Activated CD4-positive, alpha-beta T cell treated with anti-CD3 and anti-CD28 coated beads for 36 hours (primary cell): ENCODE measurements at regions not wholly inside any gene's neighbourhood (a gene's known extent, or its start where the extent isn't known, plus 50 kb on each side); places are given as distances from the start of the nearest gene placed in this dataset.

Experiments used
- ATAC-seq: fragments of 200-7000 bp; cut with Tn5 transposase; one replicate; pipeline ENCODE4 v1.10.0; 2021; ENCODE audit warnings: mild to moderate bottlenecking, moderate library complexity
- CTCF ChIA-PET: fragments of 350-600 bp; sonication (Branson Sonifier 250); formaldehyde crosslinking; loops from one replicate; lab custom pipeline; 2021; ENCODE audit warnings: antibody characterized with exemption; lab: Charles Lee
- POLR2A ChIA-PET: fragments of 350-600 bp; sonication (Branson Sonifier 250); formaldehyde crosslinking; loops from one replicate; lab custom pipeline; 2021; ENCODE audit warnings: antibody characterized with exemption, inconsistent platforms; lab: Charles Lee
- DNase-seq: peaks from one replicate; pipeline ENCODE4 v3.0.0-alpha.2; 2020
- H3K27ac Mint-ChIP-seq: one replicate; pipeline ENCODE4 v1.8.0; 2021; ENCODE audit warnings: mixed read lengths
- H3K27me3 Mint-ChIP-seq: one replicate; pipeline ENCODE4 v1.8.0; 2021; ENCODE audit warnings: mixed read lengths
- H3K36me3 Mint-ChIP-seq: one replicate; pipeline ENCODE4 v1.8.0; 2021; ENCODE audit warnings: low read depth, mixed read lengths
- H3K4me1 Mint-ChIP-seq: one replicate; pipeline ENCODE4 v1.8.0; 2021; ENCODE audit warnings: mixed read lengths
- H3K4me3 Mint-ChIP-seq: one replicate; pipeline ENCODE4 v1.8.0; 2021; ENCODE audit warnings: mild to moderate bottlenecking, moderate library complexity, mixed read lengths
- H3K9me3 Mint-ChIP-seq: one replicate; pipeline ENCODE4 v1.8.0; 2021; ENCODE audit warnings: low read depth, mixed read lengths
- intact Hi-C, 2 experiments: fragments of 100-400 bp; cut with DNase I in 1 of 2; cut with micrococcal nuclease in 1 of 2; formaldehyde crosslinking; loops; one replicate each; pipeline versions ENCODE4 v1.14.2 to v1.15.1; 2022 to 2024; cut with DNase I, micrococcal nuclease

DNA sequence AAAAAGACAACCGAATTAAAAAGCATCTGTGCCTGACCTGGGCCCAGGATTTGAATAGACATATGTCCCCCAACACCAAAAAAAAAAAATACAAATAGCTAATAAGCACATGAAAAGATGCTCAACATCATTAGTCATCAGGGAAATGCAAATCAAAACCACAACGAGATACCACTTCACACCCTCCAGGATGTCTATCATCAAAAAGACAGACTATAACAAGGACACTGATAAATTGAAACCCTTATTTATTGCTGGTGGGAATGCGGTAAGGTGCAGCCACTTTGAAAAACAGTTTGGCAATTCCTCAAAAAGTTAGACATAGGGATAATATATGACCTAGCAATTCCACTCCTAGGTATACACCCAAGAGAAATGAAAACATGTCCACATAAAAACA lies 72.3 kb upstream of the CAMK1G start:
- no peaks in the 10 kb centered on the region for H3K9me3 Mint-ChIP-seq
- no peak for ATAC-seq
- H3K4me1 Mint-ChIP-seq: no peaks in the 10 kb centered on the region
- intact Hi-C loops: no loop called here
- no peak overlapping the region for H3K4me3 Mint-ChIP-seq
- ChIA-PET CTCF (no interaction called here), POLR2A (no interaction called here)
- no peak overlapping the region for H3K27ac Mint-ChIP-seq
- no peaks in the 10 kb centered on the region for H3K36me3 Mint-ChIP-seq
- no peak for DNase-seq
- H3K27me3 Mint-ChIP-seq: peaks cover 7% of the 10 kb centered on the region

DNA sequence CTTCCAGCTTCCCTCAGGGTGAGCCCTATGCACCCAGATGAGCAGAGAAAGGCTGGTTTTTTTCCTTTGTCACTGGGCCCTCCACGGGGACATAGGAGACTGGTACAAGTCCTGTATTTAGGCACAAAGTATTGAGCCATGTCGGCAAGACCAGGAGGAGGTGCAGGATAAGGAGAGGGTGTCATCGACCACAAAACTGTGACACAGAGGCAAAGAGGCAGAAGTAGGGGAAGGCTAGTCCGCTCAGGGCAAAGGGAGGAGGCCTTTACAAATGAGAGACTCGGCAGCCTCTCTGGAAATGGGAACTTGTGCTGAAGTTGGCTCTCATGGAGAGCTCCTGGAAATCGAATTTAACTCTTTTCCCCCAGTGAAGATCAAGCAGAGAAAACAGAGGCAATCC lies 70.7 kb upstream of the CAMK1G start:
- H3K27me3 Mint-ChIP-seq: peaks cover 8% of the 10 kb centered on the region
- DNase-seq: no peak
- no peaks in the 10 kb centered on the region for H3K9me3 Mint-ChIP-seq
- H3K4me1 Mint-ChIP-seq: no peaks in the 10 kb centered on the region
- ChIA-PET CTCF (interaction anchor here (0.7 to 1.9 kb wide), 6 partner anchors 18 to 260 kb away, joined by 3 to 7 read pairs (median 4); no protein-coding TSS in a partner anchor), POLR2A (no interaction called here)
- H3K36me3 Mint-ChIP-seq: no peaks in the 10 kb centered on the region
- intact Hi-C loops: loop anchor here in 1 of 2 experiments (2.0 kb wide), 1 partner anchor 310 kb away; no protein-coding TSS in a partner anchor
- no peak overlapping the region for H3K4me3 Mint-ChIP-seq
- no peak overlapping the region for H3K27ac Mint-ChIP-seq
- ATAC-seq: no peak

DNA sequence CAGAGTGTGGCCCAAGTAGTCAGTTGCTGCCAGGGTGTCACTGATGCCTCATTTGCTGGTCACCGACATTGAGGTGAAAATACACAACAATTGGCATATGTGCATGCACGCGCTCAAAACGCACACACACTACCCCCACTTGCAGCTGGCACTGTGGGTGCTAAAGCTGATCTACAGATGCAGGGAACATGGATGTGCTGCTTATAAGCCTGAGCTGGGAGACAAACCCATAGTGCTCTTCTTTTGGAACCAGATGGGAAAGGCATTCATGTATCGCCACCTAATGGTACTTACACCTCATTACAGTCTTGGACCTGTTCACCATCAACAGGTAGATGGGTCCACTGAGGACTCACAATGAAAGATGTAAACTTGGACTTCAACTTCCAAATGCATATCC lies 70.3 kb upstream of the CAMK1G start:
- intact Hi-C loops: loop anchor here in 1 of 2 experiments (2.0 kb wide), 1 partner anchor 310 kb away; no protein-coding TSS in a partner anchor
- CTCF ChIA-PET: interaction anchor here (0.6 to 1.9 kb wide), 8 partner anchors 11 to 235 kb away, joined by 3 to 7 read pairs (median 4); no protein-coding TSS in a partner anchor

DNA sequence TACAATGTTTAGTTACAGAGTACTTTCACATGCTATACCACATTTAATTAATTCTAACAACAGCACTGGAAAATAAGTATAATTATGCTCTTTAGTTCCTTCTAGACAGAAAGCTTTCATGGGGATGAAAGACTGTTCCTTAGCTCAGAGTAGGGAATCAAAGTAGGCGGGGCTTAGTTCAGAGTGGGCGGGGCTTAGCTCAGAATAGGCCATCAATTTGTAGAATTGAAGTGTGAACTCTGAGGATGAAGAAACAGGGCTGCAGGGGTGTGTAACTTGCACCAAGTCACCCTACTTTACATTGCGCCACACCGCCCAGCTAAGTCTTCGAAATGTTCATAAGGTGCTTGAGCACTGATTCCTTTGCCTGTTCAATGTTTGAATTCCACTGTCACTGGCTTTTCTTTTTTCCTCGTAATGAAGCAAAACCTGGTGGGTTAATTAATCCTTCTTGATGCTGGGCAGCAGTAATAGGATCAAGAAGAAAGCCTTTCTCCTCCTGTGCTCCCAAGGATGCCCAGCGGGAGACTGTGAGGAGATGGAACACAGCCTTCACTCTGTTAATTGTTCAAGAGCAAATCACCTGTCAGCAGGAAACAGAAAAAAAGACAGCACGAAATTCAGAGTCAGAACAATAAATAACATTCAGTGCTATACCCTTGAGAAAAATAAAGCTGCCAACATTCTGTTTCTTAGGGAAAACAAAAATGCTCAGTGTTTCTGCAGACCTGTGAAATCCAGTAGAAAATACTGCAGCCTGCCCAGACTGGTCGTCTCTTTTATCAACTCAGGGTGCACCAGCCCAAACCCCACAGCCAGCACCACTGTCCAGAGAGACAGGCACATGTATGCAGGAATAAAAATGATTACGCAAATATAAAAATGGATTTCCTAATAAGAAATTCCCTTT lies 66.5 kb upstream of the CAMK1G start:
- intact Hi-C loops: no loop called here
- POLR2A ChIA-PET: no interaction called here
- H3K4me3 Mint-ChIP-seq: no peak overlapping the region
- CTCF ChIA-PET: interaction anchor here (0.6 to 1.2 kb wide), 3 partner anchors 7 to 695 kb away, joined by 3 read pairs; no protein-coding TSS in a partner anchor
- H3K4me1 Mint-ChIP-seq: no peaks in the 10 kb centered on the region
- no peak for ATAC-seq
- no peak overlapping the region for H3K27ac Mint-ChIP-seq
- peaks cover 16% of the 10 kb centered on the region for H3K27me3 Mint-ChIP-seq
- no peaks in the 10 kb centered on the region for H3K36me3 Mint-ChIP-seq
- no peak for DNase-seq
- H3K9me3 Mint-ChIP-seq: no peaks in the 10 kb centered on the region

More for the DNA sequence above, 70.3 kb upstream of the CAMK1G start:
- H3K27me3 Mint-ChIP-seq: peaks cover 10% of the 10 kb centered on the region
- H3K9me3 Mint-ChIP-seq: no peaks in the 10 kb centered on the region
- no peak for DNase-seq
- H3K4me1 Mint-ChIP-seq: no peaks in the 10 kb centered on the region
- H3K36me3 Mint-ChIP-seq: no peaks in the 10 kb centered on the region
- no peak for ATAC-seq
- POLR2A ChIA-PET: no interaction called here
- H3K4me3 Mint-ChIP-seq: no peak overlapping the region
- no peak overlapping the region for H3K27ac Mint-ChIP-seq

DNA sequence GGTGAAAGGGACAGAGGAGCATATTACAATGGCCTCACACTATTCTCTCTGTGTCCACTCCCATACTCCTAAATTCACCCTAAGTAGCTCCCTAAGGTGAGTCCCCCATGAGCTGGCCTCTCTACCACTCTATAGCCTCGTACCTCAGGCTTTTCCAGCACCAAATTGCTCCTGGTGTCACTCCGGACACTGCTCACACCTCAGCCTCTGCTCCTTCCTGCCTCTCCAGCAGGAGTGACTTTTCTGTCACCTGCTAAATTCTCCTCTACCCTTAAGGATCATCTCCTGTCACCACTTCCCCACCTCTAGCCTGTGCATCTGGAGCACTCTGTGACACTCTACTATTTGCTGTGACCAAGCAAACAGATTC lies 65.8 kb upstream of the CAMK1G start:
- Mint-ChIP-seq H3K9me3 (no peaks in the 10 kb centered on the region), H3K36me3 (no peaks in the 10 kb centered on the region), H3K27me3 (peaks cover 20% of the 10 kb centered on the region), H3K4me1 (no peaks in the 10 kb centered on the region), H3K4me3 (no peak overlapping the region), H3K27ac (no peak overlapping the region)
- CTCF ChIA-PET: no interaction called here
- no peak for DNase-seq
- no peak for ATAC-seq
- intact Hi-C loops: no loop called here
- POLR2A ChIA-PET: no interaction called here

DNA sequence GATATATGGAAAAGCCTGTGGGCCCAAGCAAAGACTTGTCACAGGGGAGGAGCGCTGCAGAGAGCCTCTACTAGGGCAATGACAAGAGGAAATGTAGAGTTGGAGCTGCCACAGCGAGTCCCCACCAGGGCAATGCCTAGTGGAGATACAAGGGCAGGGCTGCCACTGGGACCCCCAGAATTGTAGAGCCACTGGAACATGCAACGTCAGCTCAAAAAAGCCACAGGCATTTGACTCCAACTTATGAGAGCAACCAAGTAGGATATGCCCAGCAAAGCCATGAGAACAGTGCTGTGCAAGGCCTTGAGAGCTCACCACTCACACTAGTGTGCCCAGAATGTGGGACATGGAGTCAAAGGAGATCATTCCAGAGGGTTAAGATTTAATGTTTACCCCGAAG lies 63.7 kb upstream of the CAMK1G start:
- ChIA-PET CTCF (no interaction called here), POLR2A (no interaction called here)
- no peak for ATAC-seq
- Mint-ChIP-seq H3K36me3 (no peaks in the 10 kb centered on the region), H3K4me1 (no peaks in the 10 kb centered on the region), H3K9me3 (no peaks in the 10 kb centered on the region), H3K4me3 (no peak overlapping the region), H3K27ac (no peak overlapping the region), H3K27me3 (peaks cover 22% of the 10 kb centered on the region)
- intact Hi-C loops: no loop called here
- no peak for DNase-seq

DNA sequence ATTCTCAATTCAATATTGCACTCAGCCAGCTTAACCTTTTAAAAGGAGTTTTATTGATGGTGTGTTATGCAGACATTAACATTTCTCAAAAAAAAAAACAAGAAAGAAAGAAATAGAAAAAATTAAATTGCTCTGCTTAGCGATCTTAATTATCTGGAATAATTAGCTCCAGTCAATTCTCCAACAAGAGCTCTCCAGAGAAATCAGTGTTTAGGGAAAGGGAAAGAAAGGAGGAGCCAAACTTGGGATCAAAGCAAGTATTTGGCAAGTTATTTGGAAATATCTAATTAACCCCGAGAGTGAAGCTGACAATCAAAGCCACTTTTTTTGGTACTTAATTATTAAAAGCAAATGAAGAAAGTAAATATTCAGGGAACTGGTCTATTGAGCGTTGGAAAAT lies 60.7 kb upstream of the CAMK1G start:
- Mint-ChIP-seq H3K36me3 (no peaks in the 10 kb centered on the region), H3K27me3 (peaks cover 19% of the 10 kb centered on the region), H3K9me3 (no peaks in the 10 kb centered on the region), H3K4me3 (no peak overlapping the region), H3K4me1 (no peaks in the 10 kb centered on the region), H3K27ac (no peak overlapping the region)
- ChIA-PET CTCF (no interaction called here), POLR2A (no interaction called here)
- ATAC-seq (no peak), DNase-seq (no peak)
- intact Hi-C loops: no loop called here

DNA sequence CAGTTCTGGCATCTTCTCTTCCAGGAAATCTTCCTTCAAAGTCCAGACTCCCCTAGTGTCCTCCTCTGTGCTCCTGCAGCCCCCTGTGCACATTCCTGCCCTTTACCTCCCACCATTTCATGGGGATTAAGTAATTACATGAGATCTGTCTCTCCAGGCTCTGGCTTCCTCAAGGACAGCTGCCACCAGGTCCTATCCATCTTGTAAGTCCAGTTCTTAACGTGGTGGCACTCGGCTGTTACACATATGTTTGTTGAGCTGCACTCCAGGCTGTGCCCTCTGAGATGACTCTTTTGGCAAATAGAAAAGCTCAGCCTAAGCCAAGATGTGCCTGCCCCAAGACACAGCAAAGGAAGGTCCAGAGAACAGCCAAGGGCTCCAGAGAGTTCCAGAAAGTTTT lies 57.4 kb upstream of the CAMK1G start:
- Mint-ChIP-seq H3K27ac (no peak overlapping the region), H3K4me3 (no peak overlapping the region), H3K9me3 (no peaks in the 10 kb centered on the region), H3K4me1 (no peaks in the 10 kb centered on the region), H3K36me3 (no peaks in the 10 kb centered on the region), H3K27me3 (peaks cover 25% of the 10 kb centered on the region)
- ATAC-seq (no peak), DNase-seq (no peak)
- intact Hi-C loops: no loop called here
- ChIA-PET CTCF (no interaction called here), POLR2A (interaction anchor here (0.6 kb wide), 1 partner anchor 30 kb away, joined by 4 read pairs; no protein-coding TSS in a partner anchor)

DNA sequence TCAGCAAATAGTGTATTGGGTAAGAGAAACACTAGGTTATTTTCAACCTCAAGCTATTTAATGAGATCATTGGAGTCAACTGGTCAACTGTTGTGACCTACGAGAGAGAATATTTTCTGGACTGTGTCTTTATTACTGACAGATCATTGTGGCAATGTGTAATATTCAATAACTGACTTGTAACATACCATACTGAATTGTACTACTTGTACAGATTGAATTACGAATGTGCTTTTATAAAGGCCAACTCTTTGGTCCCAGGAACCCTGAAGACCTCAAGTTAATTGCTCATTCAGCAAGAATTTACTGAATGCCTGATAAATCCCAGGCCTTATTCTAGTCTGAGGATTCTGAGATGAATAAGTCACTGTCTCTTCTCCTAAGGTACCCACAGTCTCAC lies 56.1 kb upstream of the CAMK1G start:
- Mint-ChIP-seq H3K4me1 (no peaks in the 10 kb centered on the region), H3K27ac (no peak overlapping the region), H3K9me3 (no peaks in the 10 kb centered on the region), H3K4me3 (no peak overlapping the region), H3K36me3 (no peaks in the 10 kb centered on the region), H3K27me3 (peaks cover 24% of the 10 kb centered on the region)
- intact Hi-C loops: no loop called here
- ChIA-PET POLR2A (no interaction called here), CTCF (interaction anchor here (0.6 kb wide), 1 partner anchor 875 kb away, joined by 3 read pairs; no protein-coding TSS in a partner anchor)
- no peak for DNase-seq
- ATAC-seq: no peak

DNA sequence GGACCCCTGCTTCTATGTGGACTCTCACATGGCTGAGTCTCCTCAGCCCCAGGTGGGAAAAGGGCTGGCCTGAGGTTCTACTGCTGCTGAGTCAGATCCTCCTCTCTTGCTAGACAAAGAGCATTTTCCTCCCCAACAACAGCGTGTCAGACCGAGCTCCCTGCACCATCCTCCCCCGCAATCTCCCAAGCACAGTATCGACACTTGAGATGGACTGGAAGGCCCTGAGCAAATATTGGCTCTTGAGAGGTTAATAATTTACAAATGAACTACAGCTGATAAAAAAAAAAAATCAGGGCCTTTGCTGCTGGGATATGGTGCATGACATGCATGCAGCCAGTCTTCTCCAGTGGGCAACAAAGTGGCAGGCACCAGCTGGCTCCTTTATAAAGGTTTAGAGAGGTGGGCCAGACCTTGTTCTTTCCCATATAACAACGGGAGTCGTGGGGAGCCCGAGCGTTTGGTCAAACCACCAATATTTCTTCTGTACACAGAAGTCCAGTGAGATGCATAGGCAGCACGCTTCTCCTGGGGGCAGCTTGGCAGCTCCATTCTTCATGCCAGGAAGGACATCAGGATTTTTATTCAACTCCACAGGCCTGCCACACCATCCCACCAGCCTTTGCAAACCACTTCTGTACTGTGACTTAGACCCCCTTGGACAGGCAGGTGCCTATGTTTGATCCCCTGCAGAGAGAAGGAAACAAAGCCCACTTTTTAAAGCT lies 55.4 kb upstream of the CAMK1G start:
- no peaks in the 10 kb centered on the region for H3K36me3 Mint-ChIP-seq
- no peak overlapping the region for H3K27ac Mint-ChIP-seq
- ATAC-seq (no peak), DNase-seq (no peak)
- peaks cover 24% of the 10 kb centered on the region for H3K27me3 Mint-ChIP-seq
- H3K9me3 Mint-ChIP-seq: no peaks in the 10 kb centered on the region
- H3K4me1 Mint-ChIP-seq: no peaks in the 10 kb centered on the region
- ChIA-PET POLR2A (no interaction called here), CTCF (interaction anchor here (1.8 kb wide), 1 partner anchor 39 kb away, joined by 5 read pairs; no protein-coding TSS in a partner anchor)
- no peak overlapping the region for H3K4me3 Mint-ChIP-seq
- intact Hi-C loops: no loop called here

DNA sequence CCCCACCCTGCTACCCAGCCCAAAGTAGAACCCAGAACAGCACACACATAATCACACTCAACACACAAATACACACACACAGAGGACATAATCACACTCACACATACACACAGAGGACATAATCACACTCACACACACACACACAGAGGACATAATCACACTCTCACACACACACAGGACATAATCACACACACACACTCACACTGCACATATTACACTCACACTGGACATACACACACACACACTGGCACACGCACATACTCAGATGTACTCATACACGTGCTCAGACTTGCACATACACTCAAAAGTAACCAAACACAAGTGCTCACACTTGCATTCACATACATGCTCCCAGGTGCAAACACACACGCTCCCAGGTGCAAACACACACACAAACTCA lies 54.3 kb upstream of the CAMK1G start:
- no peak overlapping the region for H3K4me3 Mint-ChIP-seq
- H3K27ac Mint-ChIP-seq: no peak overlapping the region
- intact Hi-C loops: no loop called here
- no peaks in the 10 kb centered on the region for H3K4me1 Mint-ChIP-seq
- H3K9me3 Mint-ChIP-seq: no peaks in the 10 kb centered on the region
- ChIA-PET POLR2A (no interaction called here), CTCF (interaction anchor here (1.8 kb wide), 1 partner anchor 38 kb away, joined by 5 read pairs; no protein-coding TSS in a partner anchor)
- H3K36me3 Mint-ChIP-seq: no peaks in the 10 kb centered on the region
- DNase-seq: no peak
- peaks cover 24% of the 10 kb centered on the region for H3K27me3 Mint-ChIP-seq
- no peak for ATAC-seq
